SK-N-SH (cell line): ENCODE measurements at regions not wholly inside any gene's neighbourhood (a gene's known extent, or its start where the extent isn't known, plus 50 kb on each side); places are given as distances from the start of the nearest gene placed in this dataset.

Source experiments
- CTCF ChIA-PET: fragments of 300-600, 350-600 bp; formaldehyde crosslinking; extraction: SDS; loops from one replicate; lab custom pipeline; 2021; lab: Yijun Ruan, JAX
- POLR2A ChIA-PET: fragments of 350-600 bp; sonication (Branson Sonifier 250); formaldehyde crosslinking; extraction: SDS; loops from one replicate; lab custom pipeline; 2020; ENCODE audit warnings: antibody characterized with exemption, inconsistent platforms; lab: Yijun Ruan, JAX
- DNase-seq: peaks from one replicate; pipeline ENCODE4 v3.0.0; 2012
- H2AFZ ChIP-seq: fragments of 200-600 bp; sonication (generic); 2 replicates; pipeline ENCODE4 v1.8.1; 2016; ENCODE audit warnings: antibody characterized with exemption, mild to moderate bottlenecking, low read depth
- H3F3A ChIP-seq: fragments of 200-600 bp; sonication (generic); replicated peaks from 2 replicates; pipeline ENCODE3; 2016; ENCODE audit warnings: antibody characterized with exemption, mild to moderate bottlenecking; ENCODE audit not compliant: insufficient read depth
- H3K27ac ChIP-seq, 2 experiments: fragments of 200-500 bp in 1 of 2; fragments of 200-600 bp in 1 of 2; sonication (Bioruptor generic) in 1 of 2; sonication (generic), shearing (Covaris generic) in 1 of 2; 2 replicates each; pipeline versions ENCODE4 v1.5.1 to v1.6.1; 2014 to 2016; ENCODE audit warnings: low read depth in 2 of 2, inconsistent platforms in 1 of 2, low read length in 1 of 2, mild to moderate bottlenecking in 1 of 2, mixed read lengths in 1 of 2
- H3K27me3 ChIP-seq: fragments of 200-600 bp; sonication (generic), shearing (Covaris generic); 2 replicates; pipeline ENCODE4 v1.6.1; 2016; ENCODE audit warnings: mixed run types; ENCODE audit not compliant: insufficient read depth
- H3K36me3 ChIP-seq, 2 experiments: fragments of 200-500 bp in 1 of 2; fragments of 200-600 bp in 1 of 2; sonication (Bioruptor generic) in 1 of 2; sonication (generic) in 1 of 2; replicated peaks in 1 of 2; 2 replicates each; pipeline versions ENCODE3 to v1.5.1; 2014 to 2016; ENCODE audit warnings: low read length in 1 of 2, mild to moderate bottlenecking in 1 of 2; ENCODE audit not compliant: insufficient read depth in 2 of 2, control insufficient read depth in 1 of 2
- H3K4me1 ChIP-seq, 2 experiments: fragments of 200-500 bp in 1 of 2; fragments of 200-600 bp in 1 of 2; sonication (Bioruptor generic) in 1 of 2; sonication (generic), shearing (Covaris generic) in 1 of 2; 2 replicates each; pipeline versions ENCODE4 v1.5.1 to v1.6.1; 2014 to 2016; ENCODE audit warnings: low read depth in 1 of 2, low read length in 1 of 2, mixed run types in 1 of 2; ENCODE audit not compliant: insufficient read depth in 2 of 2, control insufficient read depth in 1 of 2
- H3K4me2 ChIP-seq: fragments of 200-600 bp; sonication (generic), shearing (Covaris generic); 2 replicates; pipeline ENCODE4 v1.6.1; 2017; ENCODE audit warnings: mixed run types
- H3K4me3 ChIP-seq, 2 experiments: fragments of 200-500 bp in 1 of 2; fragments of 200-600 bp in 1 of 2; sonication (Bioruptor generic) in 1 of 2; sonication (generic), shearing (Covaris generic) in 1 of 2; 2 replicates each; pipeline versions ENCODE4 v1.5.1 to v1.8.1; 2014 to 2016; ENCODE audit warnings: low read depth in 2 of 2, inconsistent platforms in 1 of 2, low read length in 1 of 2, mild to moderate bottlenecking in 1 of 2, mixed read lengths in 1 of 2, moderate library complexity in 1 of 2
- H3K79me2 ChIP-seq: fragments of 200-600 bp; sonication (generic); 2 replicates; pipeline ENCODE4 v1.8.1; 2017; ENCODE audit warnings: mild to moderate bottlenecking; ENCODE audit not compliant: insufficient read depth
- H3K9ac ChIP-seq: fragments of 200-600 bp; sonication (generic); 2 replicates; pipeline ENCODE4 v1.6.1; 2017; ENCODE audit warnings: mixed run types
- H3K9me2 ChIP-seq: fragments of 200-600 bp; sonication (generic); 2 replicates; pipeline ENCODE4 v1.6.1; 2017; ENCODE audit warnings: mixed run types
- H3K9me3 ChIP-seq: fragments of 200-600 bp; sonication (generic); 2 replicates; pipeline ENCODE4 v1.6.1; 2017; ENCODE audit warnings: mixed run types, mild to moderate bottlenecking, moderate library complexity
- H4K20me1 ChIP-seq: fragments of 200-600 bp; sonication (generic); 2 replicates; pipeline ENCODE4 v1.6.1; 2017; ENCODE audit warnings: mild to moderate bottlenecking, mixed run types; ENCODE audit not compliant: insufficient read depth
- CHD2 ChIP-seq: fragments of 150-350 bp; IDR thresholded peaks from 2 replicates; pipeline ENCODE4 v1.6.1; 2018; ENCODE audit warnings: low read length; ENCODE audit not compliant: partially characterized antibody
- ELF1 ChIP-seq: IDR thresholded peaks from 2 replicates; pipeline ENCODE4 v1.4.0; 2012
- EZH2phosphoT487 ChIP-seq: fragments of 200-600 bp; sonication (generic); IDR thresholded peaks from 2 replicates; pipeline ENCODE4 v1.6.1; 2017; ENCODE audit warnings: low read depth, mixed run types, mild to moderate bottlenecking, antibody characterized with exemption, moderate library complexity, borderline replicate concordance
- FOSL2 ChIP-seq: IDR thresholded peaks from 2 replicates; pipeline ENCODE4 v1.4.0; 2012; ENCODE audit warnings: low read depth, mild to moderate bottlenecking, moderate library complexity, borderline replicate concordance
- FOXM1 ChIP-seq: IDR thresholded peaks from 2 replicates; pipeline ENCODE4 v1.4.0; 2012; ENCODE audit warnings: low read depth, mild to moderate bottlenecking
- GATA2 ChIP-seq: sonication (generic); formaldehyde crosslinking; IDR thresholded peaks from 2 replicates; pipeline ENCODE4 v1.5.0; 2020; ENCODE audit warnings: mild to moderate bottlenecking, missing genetic modification reagents
- MEF2A ChIP-seq: IDR thresholded peaks from 2 replicates; pipeline ENCODE4 v1.4.0; 2012; ENCODE audit warnings: low read depth, borderline replicate concordance
- MXI1 ChIP-seq: IDR thresholded peaks from 2 replicates; pipeline ENCODE4 v1.6.1; 2012; ENCODE audit warnings: mild to moderate bottlenecking, low read depth, low read length, improper control_type of control experiment
- NRF1 ChIP-seq: IDR thresholded peaks from 2 replicates; pipeline ENCODE4 v1.6.1; 2012; ENCODE audit warnings: low read depth, mild to moderate bottlenecking, low read length
- RAD21 ChIP-seq: IDR thresholded peaks from 2 replicates; pipeline ENCODE4 v1.6.1; 2012; ENCODE audit warnings: mild to moderate bottlenecking, low read length
- RCOR1 ChIP-seq: fragments of 150-350 bp; IDR thresholded peaks from 2 replicates; pipeline ENCODE4 v1.6.1; 2017; ENCODE audit warnings: antibody characterized with exemption, low read length
- REST ChIP-seq: IDR thresholded peaks from 2 replicates; pipeline ENCODE4 v1.6.1; 2012; ENCODE audit warnings: mild to moderate bottlenecking, low read depth, low read length, moderate library complexity
- RFX5 ChIP-seq: IDR thresholded peaks from 2 replicates; pipeline ENCODE4 v1.6.1; 2012; ENCODE audit warnings: mild to moderate bottlenecking, improper control_type of control experiment, low read length
- RXRA ChIP-seq: IDR thresholded peaks from 2 replicates; pipeline ENCODE4 v1.4.0; 2012; ENCODE audit warnings: low read depth, mild to moderate bottlenecking, borderline replicate concordance
- SMC3 ChIP-seq: IDR thresholded peaks from 2 replicates; pipeline ENCODE4 v1.6.1; 2012; ENCODE audit warnings: low read depth, low read length, improper control_type of control experiment
- USF2 ChIP-seq: fragments of 150-350 bp; IDR thresholded peaks from 2 replicates; pipeline ENCODE4 v1.6.1; 2017; ENCODE audit warnings: antibody characterized with exemption, low read length, low read depth, borderline replicate concordance
- YY1 ChIP-seq: IDR thresholded peaks from 2 replicates; pipeline ENCODE4 v1.4.0; 2012; ENCODE audit warnings: low read depth, mild to moderate bottlenecking
- WGBS: methylation state at CpG from one replicate; pipeline ENCODE4 v1.1.6; 2017; ENCODE audit warnings: low lambda C conversion rate; 5-methylcytosine and 5-hydroxymethylcytosine counted together

GRCh38 chr5:117947121-117947520 lies 1041.2 kb downstream of the DTWD2 start:
- CTCF ChIA-PET = no interaction called here
- POLR2A ChIA-PET = no interaction called here
- H3K27me3 ChIP-seq = no peaks in the 10 kb centered on the region

GRCh38 chr5:117945258-117945657 lies 1043.1 kb downstream of the DTWD2 start:
- Histone ChIP-seq H2AFZ (no peak overlapping the region), H4K20me1 (no peaks in the 10 kb centered on the region), H3F3A (no peaks in the 10 kb centered on the region), H3K27me3 (no peaks in the 10 kb centered on the region), H3K4me3 (no peak overlapping the region), H3K9me3 (no peaks in the 10 kb centered on the region), H3K4me2 (no peak overlapping the region), H3K4me1 (no peaks in the 10 kb centered on the region), H3K36me3 (no peaks in the 10 kb centered on the region), H3K79me2 (no peaks in the 10 kb centered on the region), H3K9ac (no peak overlapping the region), H3K27ac (no peak overlapping the region), H3K9me2 (no peaks in the 10 kb centered on the region)
- 15% methylated on average over 2 of the region's 2 CpGs for WGBS
- CTCF ChIA-PET = no interaction called here
- DNase-seq = no peak
- POLR2A ChIA-PET = no interaction called here
- TF ChIP-seq SMC3 (no peak), RFX5 (no peak), REST (no peak), FOSL2 (no peak), ELF1 (no peak), RAD21 (no peak), USF2 (no peak), FOXM1 (no peak)

More at GRCh38 chr5:117947121-117947520, 1041.2 kb downstream of the DTWD2 start:
- DNase-seq = no peak
- Histone ChIP-seq H4K20me1 (no peaks in the 10 kb centered on the region), H3K36me3 (no peaks in the 10 kb centered on the region), H3K9me3 (no peaks in the 10 kb centered on the region), H3F3A (no peaks in the 10 kb centered on the region), H3K27ac (no peak overlapping the region), H2AFZ (no peak overlapping the region), H3K9me2 (no peaks in the 10 kb centered on the region), H3K4me3 (no peak overlapping the region), H3K4me1 (no peaks in the 10 kb centered on the region), H3K4me2 (no peak overlapping the region), H3K79me2 (no peaks in the 10 kb centered on the region), H3K9ac (no peak overlapping the region)
- WGBS = 11% methylated on average over 2 of the region's 2 CpGs
- TF ChIP-seq YY1 = no peak
- TF ChIP-seq CHD2 = no peak
- no peak for TF ChIP-seq MEF2A
- no peak for TF ChIP-seq RFX5
- TF ChIP-seq RCOR1 = no peak
- no peak for TF ChIP-seq FOXM1
- no peak for TF ChIP-seq NRF1
- TF ChIP-seq RXRA = no peak
- TF ChIP-seq RAD21 = no peak
- TF ChIP-seq GATA2 (CRISPR knock-in tag) = no peak
- TF ChIP-seq MXI1 = no peak
- TF ChIP-seq REST = no peak
- TF ChIP-seq ELF1 = no peak
- no peak for TF ChIP-seq EZH2phosphoT487
